G401 (cell line): ENCODE measurements at regions not wholly inside any gene's neighbourhood (a gene's known extent, or its start where the extent isn't known, plus 50 kb on each side); places are given as distances from the start of the nearest gene placed in this dataset.
A peak's percentile ranks its signal among the peaks of the same experiment; 100 is the strongest.

Source experiments
- DNase-seq: peaks from one replicate; pipeline ENCODE4 v3.0.0-alpha.2; 2015; ENCODE audit warnings: low spot score
- in situ Hi-C: cut with HindIII; loops from 2 replicates; pipeline ENCODE4 v1.10.0; 2016; ENCODE audit warnings: low sequenced_read_pairs, mixed read lengths

GRCh38 chr5:26310415-26310814 lies 728.0 kb downstream of the CDH9 start:
- in situ Hi-C loops = no loop called here
- no peak for DNase-seq

- DNase-seq = no peak
- in situ Hi-C loops = no loop called here
Measured at GRCh38 chr5:26295541-26295940, 742.8 kb downstream of the CDH9 start.

GRCh38 chr5:26282190-26282589 lies 756.2 kb downstream of the CDH9 start:
- DNase-seq = no peak
- in situ Hi-C loops = no loop called here

- in situ Hi-C loops = no loop called here
- DNase-seq = no peak
Measured at GRCh38 chr5:26278078-26278477, 760.3 kb downstream of the CDH9 start.

- no peak for DNase-seq
- in situ Hi-C loops = no loop called here
Measured at GRCh38 chr5:26259081-26259480, 779.3 kb downstream of the CDH9 start.

- in situ Hi-C loops = no loop called here
- DNase-seq = peak; percentile 4
Measured at GRCh38 chr5:26245321-26245720, 793.1 kb downstream of the CDH9 start.

GRCh38 chr5:26239588-26239987 lies 798.8 kb downstream of the CDH9 start:
- no peak for DNase-seq
- in situ Hi-C loops = no loop called here

GRCh38 chr5:26237489-26237888 lies 800.9 kb downstream of the CDH9 start:
- in situ Hi-C loops = no loop called here
- no peak for DNase-seq

GRCh38 chr5:26236936-26237335 lies 801.5 kb downstream of the CDH9 start:
- no peak for DNase-seq
- in situ Hi-C loops = no loop called here

- DNase-seq = no peak
- in situ Hi-C loops = no loop called here
Measured at GRCh38 chr5:26232706-26233105, 805.7 kb downstream of the CDH9 start.

GRCh38 chr5:26231316-26231715 lies 807.1 kb downstream of the CDH9 start:
- no peak for DNase-seq
- in situ Hi-C loops = no loop called here

GRCh38 chr5:26229848-26230247 lies 808.5 kb downstream of the CDH9 start:
- in situ Hi-C loops = no loop called here
- DNase-seq = no peak

GRCh38 chr5:26227245-26227644 lies 811.1 kb downstream of the CDH9 start:
- in situ Hi-C loops = no loop called here
- DNase-seq = no peak

GRCh38 chr5:26205121-26205520 lies 833.3 kb downstream of the CDH9 start:
- DNase-seq = peak; percentile 70
- in situ Hi-C loops = no loop called here

- DNase-seq = no peak
- in situ Hi-C loops = no loop called here
Measured at GRCh38 chr5:26193626-26194025, 844.8 kb downstream of the CDH9 start.

- in situ Hi-C loops = no loop called here
- no peak for DNase-seq
Measured at GRCh38 chr5:26192486-26192885, 845.9 kb downstream of the CDH9 start.

GRCh38 chr5:26181582-26181981 lies 856.8 kb downstream of the CDH9 start:
- in situ Hi-C loops = no loop called here
- no peak for DNase-seq

GRCh38 chr5:26148569-26149107 lies 889.7 kb downstream of the CDH9 start:
- in situ Hi-C loops = no loop called here
- no peak for DNase-seq

- DNase-seq = no peak
- in situ Hi-C loops = no loop called here
Measured at GRCh38 chr5:26143259-26143658, 895.1 kb downstream of the CDH9 start.

- no peak for DNase-seq
- in situ Hi-C loops = no loop called here
Measured at GRCh38 chr5:26121338-26121737, 917.0 kb downstream of the CDH9 start.

GRCh38 chr5:26104175-26104574 lies 934.2 kb downstream of the CDH9 start:
- in situ Hi-C loops = no loop called here
- DNase-seq = no peak

GRCh38 chr5:26060212-26060611 lies 978.2 kb downstream of the CDH9 start:
- DNase-seq = no peak
- in situ Hi-C loops = no loop called here
